HG02870 (cell line): ENCODE measurements at regions not wholly inside any gene's neighbourhood (a gene's known extent, or its start where the extent isn't known, plus 50 kb on each side); places are given as distances from the start of the nearest gene placed in this dataset.

ENCODE experiments used
- ATAC-seq: cut with Tn5 transposase; IDR thresholded peaks from one replicate; pipeline ENCODE4 v1.9.1; 2021; ENCODE audit warnings: mild to moderate bottlenecking, moderate library complexity; ENCODE audit not compliant: unreplicated experiment

- no peak for ATAC-seq
Measured at GRCh38 chr2:180115269-180115668, 108.2 kb upstream of the CWC22 start.

- ATAC-seq = no peak
Measured at GRCh38 chr2:180111901-180112300, 104.8 kb upstream of the CWC22 start.

GRCh38 chr2:180110469-180110868 lies 103.4 kb upstream of the CWC22 start:
- ATAC-seq = no peak

- ATAC-seq = no peak
Measured at GRCh38 chr2:180101846-180102245, 94.7 kb upstream of the CWC22 start.

- no peak for ATAC-seq
Measured at GRCh38 chr2:180099308-180099707, 92.2 kb upstream of the CWC22 start.

GRCh38 chr2:180085144-180085543 lies 78.0 kb upstream of the CWC22 start:
- no peak for ATAC-seq

GRCh38 chr2:180077295-180077906 lies 70.3 kb upstream of the CWC22 start:
- ATAC-seq = no peak

- ATAC-seq = no peak
Measured at GRCh38 chr2:180075870-180076269, 68.8 kb upstream of the CWC22 start.

GRCh38 chr2:180071797-180072196 lies 64.7 kb upstream of the CWC22 start:
- ATAC-seq = no peak

- no peak for ATAC-seq
Measured at GRCh38 chr2:180063494-180064092, 56.5 kb upstream of the CWC22 start.

- no peak for ATAC-seq
Measured at GRCh38 chr2:180062178-180062577, 55.1 kb upstream of the CWC22 start.

- no peak for ATAC-seq
Measured at GRCh38 chr2:180061546-180061945, 54.4 kb upstream of the CWC22 start.

- ATAC-seq = no peak
Measured at GRCh38 chr2:180061085-180061484, 54.0 kb upstream of the CWC22 start.

GRCh38 chr2:180058993-180059392 lies 51.9 kb upstream of the CWC22 start:
- no peak for ATAC-seq

- ATAC-seq = no peak
Measured at GRCh38 chr2:180057706-180058412, 50.8 kb upstream of the CWC22 start.
